Trophoblast cell (in vitro differentiated cells and primary cell): ENCODE measurements at regions not wholly inside any gene's neighbourhood (a gene's known extent, or its start where the extent isn't known, plus 50 kb on each side); places are given as distances from the start of the nearest gene placed in this dataset.

Source experiments
- DNase-seq, 2 donors: peaks; one replicate each; pipeline ENCODE4 v3.0.0-alpha.2; 2016
- H2AFZ ChIP-seq: 2 replicates; pipeline ENCODE4 v1.6.1; 2013; ENCODE audit warnings: low read length, moderate library complexity, mild to moderate bottlenecking; ENCODE audit not compliant: insufficient read depth, poor library complexity
- H2AK5ac ChIP-seq: 2 replicates; pipeline ENCODE4 v1.6.1; 2013; ENCODE audit warnings: mild to moderate bottlenecking, low read length
- H2BK120ac ChIP-seq: 2 replicates; pipeline ENCODE4 v1.6.1; 2013; ENCODE audit warnings: low read length, mild to moderate bottlenecking, moderate library complexity; ENCODE audit not compliant: insufficient read depth, poor library complexity
- H2BK12ac ChIP-seq: 2 replicates; pipeline ENCODE4 v1.6.1; 2013; ENCODE audit warnings: mild to moderate bottlenecking, low read length, moderate library complexity
- H2BK5ac ChIP-seq: 2 replicates; pipeline ENCODE4 v1.6.1; 2013; ENCODE audit warnings: low read length, low read depth, moderate library complexity, mild to moderate bottlenecking; ENCODE audit not compliant: poor library complexity
- H3K14ac ChIP-seq: 2 replicates; pipeline ENCODE4 v1.6.1; 2013; ENCODE audit warnings: mild to moderate bottlenecking, low read length
- H3K18ac ChIP-seq: 2 replicates; pipeline ENCODE4 v1.6.1; 2013; ENCODE audit warnings: mild to moderate bottlenecking, low read length
- H3K23ac ChIP-seq: 2 replicates; pipeline ENCODE4 v1.6.1; 2013; ENCODE audit warnings: low read length
- H3K27ac ChIP-seq: 2 replicates; pipeline ENCODE4 v1.5.1; 2013; ENCODE audit warnings: low read depth, mild to moderate bottlenecking, inconsistent platforms, low read length, moderate library complexity
- H3K27me3 ChIP-seq: 2 replicates; pipeline ENCODE4 v1.6.1; 2013; ENCODE audit warnings: inconsistent platforms, mild to moderate bottlenecking, low read length, moderate library complexity; ENCODE audit not compliant: insufficient read depth
- H3K36me3 ChIP-seq, 2 experiments: 1 replicate in 1 of 2; 2 replicates in 1 of 2; pipeline ENCODE4 v1.6.1; 2013; ENCODE audit warnings: low read length in 2 of 2, mild to moderate bottlenecking in 2 of 2, moderate library complexity in 1 of 2; ENCODE audit not compliant: insufficient read depth in 2 of 2, control insufficient read depth in 1 of 2
- H3K4ac ChIP-seq: 2 replicates; pipeline ENCODE4 v1.6.1; 2013; ENCODE audit warnings: low read depth, mild to moderate bottlenecking, low read length, moderate library complexity
- H3K4me1 ChIP-seq, 2 experiments: 1 replicate in 1 of 2; 2 replicates in 1 of 2; pipeline ENCODE4 v1.6.1; 2013; ENCODE audit warnings: low read length in 2 of 2, mild to moderate bottlenecking in 2 of 2, moderate library complexity in 1 of 2; ENCODE audit not compliant: insufficient read depth in 2 of 2, control insufficient read depth in 1 of 2
- H3K4me2 ChIP-seq: 2 replicates; pipeline ENCODE4 v1.6.1; 2013; ENCODE audit warnings: inconsistent platforms, mild to moderate bottlenecking, low read length, moderate library complexity
- H3K4me3 ChIP-seq: 2 replicates; pipeline ENCODE4 v1.5.1; 2013; ENCODE audit warnings: mild to moderate bottlenecking, low read depth, low read length, inconsistent platforms
- H3K79me1 ChIP-seq: one replicate; pipeline ENCODE4 v1.6.1; 2013; ENCODE audit warnings: low read length
- H3K79me2 ChIP-seq: 2 replicates; pipeline ENCODE4 v1.6.1; 2013; ENCODE audit warnings: low read length, mild to moderate bottlenecking; ENCODE audit not compliant: control insufficient read depth, insufficient read depth, poor library complexity
- H3K9ac ChIP-seq: 2 replicates; pipeline ENCODE4 v1.6.1; 2013; ENCODE audit warnings: mild to moderate bottlenecking, low read length
- H3K9me3 ChIP-seq: 2 replicates; pipeline ENCODE4 v1.6.1; 2013; ENCODE audit warnings: low read depth, mild to moderate bottlenecking, control low read depth, inconsistent platforms, low read length; ENCODE audit not compliant: insufficient read depth
- H4K12ac ChIP-seq: 2 replicates; pipeline ENCODE4 v1.6.1; 2013; ENCODE audit warnings: low read depth, mild to moderate bottlenecking, low read length, moderate library complexity
- H4K8ac ChIP-seq: 2 replicates; pipeline ENCODE4 v1.6.1; 2013; ENCODE audit warnings: low read depth, mild to moderate bottlenecking, low read length, moderate library complexity
- H4K91ac ChIP-seq: one replicate; pipeline ENCODE4 v1.6.1; 2013; ENCODE audit warnings: low read depth, mild to moderate bottlenecking, low read length, moderate library complexity
- WGBS: extraction: QIAGEN DNeasy Blood & Tissue Kit; methylation state at CpG from one replicate; pipeline ENCODE4 v1.1.7; 2013; ENCODE audit warnings: missing lambda C conversion rate; ENCODE audit not compliant: insufficient read length, insufficient coverage; ENCODE audit errors: extremely low coverage; 5-methylcytosine and 5-hydroxymethylcytosine counted together

- no peak for DNase-seq
Observed at GRCh38 chr1:110265186-110265585, 55.1 kb downstream of the KCNC4 start.

GRCh38 chr1:110266834-110267233 is 56.7 kb downstream of the KCNC4 start:
- no peak overlapping the region for H3K4ac ChIP-seq
- no peak overlapping the region for H2AK5ac ChIP-seq
- H4K91ac ChIP-seq: no peak overlapping the region
- H3K9me3 ChIP-seq: no peaks in the 10 kb centered on the region
- H4K12ac ChIP-seq: no peak overlapping the region
- H3K27ac ChIP-seq: no peak overlapping the region
- peaks cover 0 to 3% of the 10 kb centered on the region in 2 experiments for H3K4me1 ChIP-seq
- H2AFZ ChIP-seq: no peak overlapping the region
- no peak overlapping the region for H3K14ac ChIP-seq
- H2BK5ac ChIP-seq: no peak overlapping the region
- H3K18ac ChIP-seq: no peak overlapping the region
- DNase-seq: no peak
- H3K79me2 ChIP-seq: no peaks in the 10 kb centered on the region
- H2BK12ac ChIP-seq: no peak overlapping the region
- no peak overlapping the region for H3K4me3 ChIP-seq
- H3K4me2 ChIP-seq: no peak overlapping the region
- H3K9ac ChIP-seq: no peak overlapping the region
- WGBS: no CpG with 5 or more reads among the region's 4 CpGs
- no peaks in the 10 kb centered on the region for H3K27me3 ChIP-seq
- no peak overlapping the region for H4K8ac ChIP-seq
- H3K36me3 ChIP-seq: no peaks in the 10 kb centered on the region
- no peaks in the 10 kb centered on the region for H3K79me1 ChIP-seq
- no peak overlapping the region for H2BK120ac ChIP-seq
- no peak overlapping the region for H3K23ac ChIP-seq

More at GRCh38 chr1:110265186-110265585, 55.1 kb downstream of the KCNC4 start:
- Histone ChIP-seq H3K36me3 (no peaks in the 10 kb centered on the region), H2AK5ac (no peak overlapping the region), H3K18ac (no peak overlapping the region), H4K8ac (no peak overlapping the region), H3K4me3 (no peak overlapping the region), H2BK5ac (no peak overlapping the region), H4K12ac (no peak overlapping the region), H2BK12ac (no peak overlapping the region), H3K4me1 (peaks cover 0 to 3% of the 10 kb centered on the region in 2 experiments), H3K14ac (no peak overlapping the region), H3K79me2 (no peaks in the 10 kb centered on the region), H4K91ac (no peak overlapping the region), H3K4ac (no peak overlapping the region), H3K23ac (no peak overlapping the region), H3K4me2 (no peak overlapping the region), H3K9me3 (no peaks in the 10 kb centered on the region), H2BK120ac (no peak overlapping the region), H3K27ac (no peak overlapping the region), H3K27me3 (no peaks in the 10 kb centered on the region), H3K79me1 (no peaks in the 10 kb centered on the region), H2AFZ (no peak overlapping the region), H3K9ac (no peak overlapping the region)
- WGBS: no CpG with 5 or more reads among the region's 2 CpGs

GRCh38 chr1:110267260-110267659 is 57.1 kb downstream of the KCNC4 start:
- no peak overlapping the region for H3K4me2 ChIP-seq
- no peaks in the 10 kb centered on the region for H3K27me3 ChIP-seq
- peaks cover 0 to 3% of the 10 kb centered on the region in 2 experiments for H3K4me1 ChIP-seq
- DNase-seq: peak; percentile 35 to 58
- no peak overlapping the region for H4K12ac ChIP-seq
- no peak overlapping the region for H2AFZ ChIP-seq
- no peak overlapping the region for H3K4me3 ChIP-seq
- H3K23ac ChIP-seq: no peak overlapping the region
- no peak overlapping the region for H3K14ac ChIP-seq
- H3K79me2 ChIP-seq: no peaks in the 10 kb centered on the region
- no peak overlapping the region for H3K9ac ChIP-seq
- no peak overlapping the region for H2BK12ac ChIP-seq
- no peaks in the 10 kb centered on the region for H3K36me3 ChIP-seq
- no peaks in the 10 kb centered on the region for H3K9me3 ChIP-seq
- no peak overlapping the region for H2BK120ac ChIP-seq
- H4K91ac ChIP-seq: no peak overlapping the region
- WGBS: no CpG with 5 or more reads among the region's 7 CpGs
- no peak overlapping the region for H3K4ac ChIP-seq
- H4K8ac ChIP-seq: no peak overlapping the region
- no peak overlapping the region for H3K27ac ChIP-seq
- H3K79me1 ChIP-seq: no peaks in the 10 kb centered on the region
- H2BK5ac ChIP-seq: no peak overlapping the region
- no peak overlapping the region for H3K18ac ChIP-seq
- H2AK5ac ChIP-seq: no peak overlapping the region

- Histone ChIP-seq H3K36me3 (no peaks in the 10 kb centered on the region), H4K8ac (no peak overlapping the region), H3K79me1 (no peaks in the 10 kb centered on the region), H3K79me2 (no peaks in the 10 kb centered on the region), H3K4me2 (no peak overlapping the region), H3K18ac (no peak overlapping the region), H3K4ac (no peak overlapping the region), H4K91ac (no peak overlapping the region), H2BK120ac (no peak overlapping the region), H2AFZ (no peak overlapping the region), H3K14ac (no peak overlapping the region), H3K9ac (no peak overlapping the region), H3K4me3 (no peak overlapping the region), H3K23ac (no peak overlapping the region), H2AK5ac (no peak overlapping the region), H3K27ac (no peak overlapping the region), H3K9me3 (no peaks in the 10 kb centered on the region), H2BK5ac (no peak overlapping the region), H2BK12ac (no peak overlapping the region), H3K4me1 (no peaks in the 10 kb centered on the region), H3K27me3 (no peaks in the 10 kb centered on the region), H4K12ac (no peak overlapping the region)
- no peak for DNase-seq
Observed at GRCh38 chr1:110272045-110272444, 61.9 kb downstream of the KCNC4 start.
